HG02840 (cell line): ENCODE measurements at regions not wholly inside any gene's neighbourhood (a gene's known extent, or its start where the extent isn't known, plus 50 kb on each side); places are given as distances from the start of the nearest gene placed in this dataset.

Experiments used
- ATAC-seq: cut with Tn5 transposase; IDR thresholded peaks from one replicate; pipeline ENCODE4 v1.9.1; 2021; ENCODE audit warnings: mild to moderate bottlenecking, moderate library complexity, moderate number of reproducible peaks; ENCODE audit not compliant: unreplicated experiment, low FRiP score

DNA sequence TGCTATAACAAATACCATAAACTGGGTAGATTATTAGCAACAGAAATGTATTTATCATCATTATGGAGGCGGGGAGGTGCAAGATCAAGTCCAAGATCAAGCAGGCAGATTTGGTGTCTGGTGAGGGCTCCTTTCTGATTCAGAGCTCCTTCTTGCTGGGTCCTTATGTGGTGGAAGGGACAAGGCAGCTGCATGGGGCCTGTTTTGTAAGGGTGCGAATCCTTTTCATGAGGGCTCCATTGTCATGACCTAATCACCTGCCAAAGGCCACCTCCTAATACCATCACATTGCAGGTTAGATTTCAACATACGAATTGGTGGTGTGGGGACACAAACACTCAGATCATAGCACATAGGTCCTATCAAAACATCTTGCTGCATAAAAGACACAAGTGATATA is 84.4 kb upstream of the CCDC150 start:
- no peak for ATAC-seq

- no peak for ATAC-seq
Observed at GRCh38 chr2:196555726-196556125, 83.8 kb upstream of the CCDC150 start.

- ATAC-seq = no peak
Observed at GRCh38 chr2:196558497-196558896, 81.0 kb upstream of the CCDC150 start.

- ATAC-seq = no peak
Observed at GRCh38 chr2:196563876-196564275, 75.6 kb upstream of the CCDC150 start.

DNA sequence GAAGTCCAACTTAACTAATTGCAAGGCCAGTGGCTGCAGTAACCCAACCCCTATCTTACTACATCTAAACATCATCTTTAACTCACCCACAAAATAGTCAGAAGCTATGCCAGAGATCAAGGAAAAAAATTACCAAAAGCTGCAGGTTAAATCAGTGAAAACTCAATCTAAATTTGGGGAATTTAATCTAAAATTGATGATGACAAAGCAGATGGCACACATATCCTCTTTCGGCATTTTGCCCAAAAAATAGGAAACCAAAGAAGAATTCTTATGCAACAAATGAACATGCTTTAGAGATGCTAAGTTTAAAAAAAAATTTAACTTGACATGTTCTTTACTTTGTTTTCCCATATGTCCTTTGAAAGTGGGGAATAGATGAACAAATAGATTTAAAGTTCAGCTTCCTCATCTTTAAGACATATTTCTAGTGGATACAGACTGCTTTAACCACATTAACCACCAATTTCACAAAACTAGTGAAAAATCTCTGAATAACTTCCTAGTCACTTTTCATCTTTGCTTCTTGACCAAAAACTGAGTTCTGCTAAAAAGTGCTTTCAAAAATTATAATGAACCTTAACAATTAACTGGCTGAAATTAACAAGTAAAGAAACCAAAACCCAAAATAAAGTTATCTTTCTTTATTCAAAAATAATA is 74.3 kb upstream of the CCDC150 start:
- no peak for ATAC-seq

DNA sequence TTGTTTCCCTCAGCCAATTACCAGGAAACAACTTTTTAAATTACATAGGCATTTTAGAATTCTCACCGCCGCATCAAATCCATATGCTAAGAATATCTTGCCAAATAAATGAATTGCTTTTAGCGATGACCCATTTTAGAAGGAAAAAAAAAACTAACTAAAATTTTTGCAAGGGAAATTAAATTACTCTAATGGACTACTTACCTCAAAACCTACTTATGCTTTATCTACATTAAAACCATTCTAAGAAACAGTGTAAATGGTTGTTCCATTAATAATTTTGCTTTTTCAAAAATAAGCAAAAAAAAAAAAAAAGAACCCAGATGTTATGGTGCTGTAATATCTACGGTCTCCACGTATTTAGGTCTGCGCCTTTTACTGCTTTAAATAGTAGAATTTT is 73.5 kb upstream of the CCDC150 start:
- no peak for ATAC-seq

GRCh38 chr2:196566961-196567666 is 72.4 kb upstream of the CCDC150 start:
- ATAC-seq = no peak

DNA sequence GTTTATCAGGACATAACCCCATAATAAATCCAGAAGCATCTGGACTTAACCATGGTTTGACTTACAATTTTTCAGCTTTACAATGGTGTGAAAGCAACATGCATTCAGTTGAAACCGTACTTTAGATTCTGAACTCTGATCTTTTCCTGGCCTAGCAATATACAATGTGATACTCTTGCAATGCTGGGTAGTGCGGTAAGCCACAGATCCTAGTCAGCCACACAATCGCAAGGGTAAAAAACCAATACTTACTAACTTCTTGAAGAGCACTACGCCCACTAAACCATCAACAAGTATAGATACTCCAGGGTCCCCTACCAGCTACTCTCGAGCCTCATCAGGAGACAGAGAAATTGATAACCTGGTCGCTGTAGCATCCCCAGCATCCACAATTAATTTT is 71.0 kb upstream of the CCDC150 start:
- no peak for ATAC-seq

DNA sequence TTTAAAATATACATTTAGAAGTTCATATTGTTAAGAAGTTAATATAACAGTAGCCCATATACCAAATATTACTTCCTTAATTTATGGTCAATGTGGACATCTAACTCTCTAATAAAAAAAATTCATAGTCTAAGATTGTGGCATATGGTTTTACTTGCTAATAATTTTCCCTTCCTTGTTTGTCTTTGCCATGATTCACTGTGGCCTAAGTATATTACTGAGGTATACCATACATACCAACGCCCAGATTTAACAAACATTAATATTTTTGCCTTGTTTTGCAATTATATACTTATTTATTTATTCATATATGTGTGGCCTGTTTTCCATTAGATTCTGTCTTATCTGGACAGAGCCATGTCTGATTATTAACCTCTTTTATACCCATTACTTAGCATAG is 54.6 kb upstream of the CCDC150 start:
- ATAC-seq = no peak

GRCh38 chr2:196586511-196586991 is 53.0 kb upstream of the CCDC150 start:
- no peak for ATAC-seq

GRCh38 chr2:196587056-196587455 is 52.5 kb upstream of the CCDC150 start:
- ATAC-seq = no peak

GRCh38 chr2:196587739-196588138 is 51.8 kb upstream of the CCDC150 start:
- ATAC-seq = no peak

- ATAC-seq = no peak
Observed at GRCh38 chr2:196589419-196589818, 50.1 kb upstream of the CCDC150 start.
